NCI-H1092 (cell line): ENCODE measurements at regions not wholly inside any gene's neighbourhood (a gene's known extent, or its start where the extent isn't known, plus 50 kb on each side); places are given as distances from the start of the nearest gene placed in this dataset.
"Not testable (repeated sequence)": the region's sequence is repeated elsewhere in the genome, so short reads cannot be mapped to it uniquely, and the experiment has no call there.

Experiments
- DNase-seq: peaks from one replicate; lab custom pipeline; 2025; lab: John Stamatoyannopoulos, UW

GRCh38 chr21:35309316-35309715, 260.2 kb upstream of the RUNX1 start:
- DNase-seq = no peak

GRCh38 chr21:35303085-35303484, 254.0 kb upstream of the RUNX1 start:
- DNase-seq = no peak

GRCh38 chr21:35298757-35299156, 249.7 kb upstream of the RUNX1 start:
- no peak for DNase-seq

GRCh38 chr21:35297665-35298064, 248.6 kb upstream of the RUNX1 start:
- DNase-seq = no peak

- DNase-seq = peak; percentile 67
Observed at GRCh38 chr21:35294231-35294898, 245.3 kb upstream of the RUNX1 start.

GRCh38 chr21:35291973-35292627, 243.0 kb upstream of the RUNX1 start:
- DNase-seq = no peak

GRCh38 chr21:35291034-35291433, 241.9 kb upstream of the RUNX1 start:
- no peak for DNase-seq

- DNase-seq = no peak
Observed at GRCh38 chr21:35288238-35288637, 239.1 kb upstream of the RUNX1 start.

GRCh38 chr21:35284199-35284598, 235.1 kb upstream of the RUNX1 start:
- DNase-seq = no peak

- no peak for DNase-seq
Observed at GRCh38 chr21:35282944-35283343, 233.8 kb upstream of the RUNX1 start.

- no peak for DNase-seq
Observed at GRCh38 chr21:35281956-35282355, 232.9 kb upstream of the RUNX1 start.

GRCh38 chr21:35280231-35280630, 231.1 kb upstream of the RUNX1 start:
- no peak for DNase-seq

- DNase-seq = no peak
Observed at GRCh38 chr21:35275776-35276175, 226.7 kb upstream of the RUNX1 start.

- DNase-seq = no peak
Observed at GRCh38 chr21:35274923-35275322, 225.8 kb upstream of the RUNX1 start.

GRCh38 chr21:35274090-35274489, 225.0 kb upstream of the RUNX1 start:
- no peak for DNase-seq

GRCh38 chr21:35273333-35273732, 224.2 kb upstream of the RUNX1 start:
- no peak for DNase-seq

GRCh38 chr21:35271344-35272118, 222.4 kb upstream of the RUNX1 start:
- DNase-seq = not testable (repeated sequence)

GRCh38 chr21:35268817-35269216, 219.7 kb upstream of the RUNX1 start:
- DNase-seq = no peak

GRCh38 chr21:35268261-35268660, 219.2 kb upstream of the RUNX1 start:
- DNase-seq = no peak

GRCh38 chr21:35266546-35266945, 217.4 kb upstream of the RUNX1 start:
- no peak for DNase-seq

- DNase-seq = no peak
Observed at GRCh38 chr21:35265170-35265877, 216.2 kb upstream of the RUNX1 start.

- no peak for DNase-seq
Observed at GRCh38 chr21:35259457-35259856, 210.4 kb upstream of the RUNX1 start.
